Neural cell (in vitro differentiated cells): ENCODE measurements at regions not wholly inside any gene's neighbourhood (a gene's known extent, or its start where the extent isn't known, plus 50 kb on each side); places are given as distances from the start of the nearest gene placed in this dataset.

ENCODE experiments used
- CTCF ChIP-seq: fragments of 450-650 bp; IDR thresholded peaks from 2 replicates; pipeline ENCODE4 v1.5.1; 2014; ENCODE audit warnings: antibody characterized with exemption, mild to moderate bottlenecking, moderate library complexity; ENCODE audit not compliant: poor library complexity, severe bottlenecking
- RAD21 ChIP-seq: fragments of 450-650 bp; conservative IDR thresholded peaks from 2 replicates; pipeline ENCODE4 v1.6.1; 2014; ENCODE audit warnings: antibody characterized with exemption, mild to moderate bottlenecking, moderate library complexity
- TAF1 ChIP-seq: IDR thresholded peaks from 2 replicates; pipeline ENCODE4 v1.6.1; 2012; ENCODE audit warnings: low read depth
- TF ChIP-seq, protein P1 (sequence below): IDR thresholded peaks from 2 replicates; pipeline ENCODE4 v1.6.1; 2012; ENCODE audit warnings: borderline replicate concordance

DNA sequence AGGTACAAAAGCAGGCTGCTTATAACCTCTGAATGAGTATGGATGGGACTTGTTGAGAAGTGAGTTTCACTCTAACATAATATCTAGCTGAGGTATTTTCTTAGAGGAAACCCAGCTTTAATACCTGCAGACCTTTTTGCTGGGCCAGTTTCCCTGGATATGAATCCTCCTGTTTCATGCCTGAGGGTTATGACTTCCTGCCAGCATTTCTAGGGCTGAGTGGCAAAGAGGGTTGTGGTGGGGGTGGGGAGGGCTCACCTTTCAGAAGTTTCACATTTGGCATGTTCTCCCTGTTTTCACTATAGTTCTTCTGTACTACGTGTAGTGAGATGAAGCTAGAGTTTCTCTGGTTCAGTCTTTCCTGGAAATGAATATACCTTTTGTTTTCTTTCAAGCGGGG lies 73.7 kb downstream of the LACC1 start:
- no peak for TF ChIP-seq CTCF
- TF ChIP-seq TAF1 = no peak
- TF ChIP-seq, protein P1, sequence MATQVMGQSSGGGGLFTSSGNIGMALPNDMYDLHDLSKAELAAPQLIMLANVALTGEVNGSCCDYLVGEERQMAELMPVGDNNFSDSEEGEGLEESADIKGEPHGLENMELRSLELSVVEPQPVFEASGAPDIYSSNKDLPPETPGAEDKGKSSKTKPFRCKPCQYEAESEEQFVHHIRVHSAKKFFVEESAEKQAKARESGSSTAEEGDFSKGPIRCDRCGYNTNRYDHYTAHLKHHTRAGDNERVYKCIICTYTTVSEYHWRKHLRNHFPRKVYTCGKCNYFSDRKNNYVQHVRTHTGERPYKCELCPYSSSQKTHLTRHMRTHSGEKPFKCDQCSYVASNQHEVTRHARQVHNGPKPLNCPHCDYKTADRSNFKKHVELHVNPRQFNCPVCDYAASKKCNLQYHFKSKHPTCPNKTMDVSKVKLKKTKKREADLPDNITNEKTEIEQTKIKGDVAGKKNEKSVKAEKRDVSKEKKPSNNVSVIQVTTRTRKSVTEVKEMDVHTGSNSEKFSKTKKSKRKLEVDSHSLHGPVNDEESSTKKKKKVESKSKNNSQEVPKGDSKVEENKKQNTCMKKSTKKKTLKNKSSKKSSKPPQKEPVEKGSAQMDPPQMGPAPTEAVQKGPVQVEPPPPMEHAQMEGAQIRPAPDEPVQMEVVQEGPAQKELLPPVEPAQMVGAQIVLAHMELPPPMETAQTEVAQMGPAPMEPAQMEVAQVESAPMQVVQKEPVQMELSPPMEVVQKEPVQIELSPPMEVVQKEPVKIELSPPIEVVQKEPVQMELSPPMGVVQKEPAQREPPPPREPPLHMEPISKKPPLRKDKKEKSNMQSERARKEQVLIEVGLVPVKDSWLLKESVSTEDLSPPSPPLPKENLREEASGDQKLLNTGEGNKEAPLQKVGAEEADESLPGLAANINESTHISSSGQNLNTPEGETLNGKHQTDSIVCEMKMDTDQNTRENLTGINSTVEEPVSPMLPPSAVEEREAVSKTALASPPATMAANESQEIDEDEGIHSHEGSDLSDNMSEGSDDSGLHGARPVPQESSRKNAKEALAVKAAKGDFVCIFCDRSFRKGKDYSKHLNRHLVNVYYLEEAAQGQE = no peak
- TF ChIP-seq RAD21 = no peak
